ENCODE measurements at regions not wholly inside any gene's neighbourhood (a gene's known extent, or its start where the extent isn't known, plus 50 kb on each side); places are given as distances from the start of the nearest gene placed in this dataset.

DNA sequence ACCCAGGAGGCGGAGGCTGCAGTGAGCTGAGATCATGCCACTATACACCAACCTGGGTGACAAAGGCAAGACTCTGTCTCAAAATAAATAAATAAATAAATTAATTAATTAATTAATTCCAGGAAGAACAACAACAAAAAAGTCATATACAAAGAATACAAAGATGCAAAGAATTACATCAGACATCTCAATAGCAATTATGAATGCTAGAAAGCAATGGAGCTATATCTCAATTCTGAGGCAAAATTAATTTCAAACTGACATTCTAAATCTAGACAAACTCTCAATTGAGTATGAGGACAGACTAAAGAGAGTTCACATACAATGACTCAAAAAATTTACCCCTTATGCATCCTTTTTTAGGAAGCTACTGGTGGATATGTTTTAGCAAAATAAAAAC, 69.6 kb upstream of the CTNNB1 start:
- H3K27me3 ChIP-seq = no peaks in the 10 kb centered on the region
- H3K27ac ChIP-seq = no peak overlapping the region
- no peak for DNase-seq
- no peak for TF ChIP-seq POLR2A (IDR thresholded peaks at IDR 0.05)
- TF ChIP-seq, protein P1, sequence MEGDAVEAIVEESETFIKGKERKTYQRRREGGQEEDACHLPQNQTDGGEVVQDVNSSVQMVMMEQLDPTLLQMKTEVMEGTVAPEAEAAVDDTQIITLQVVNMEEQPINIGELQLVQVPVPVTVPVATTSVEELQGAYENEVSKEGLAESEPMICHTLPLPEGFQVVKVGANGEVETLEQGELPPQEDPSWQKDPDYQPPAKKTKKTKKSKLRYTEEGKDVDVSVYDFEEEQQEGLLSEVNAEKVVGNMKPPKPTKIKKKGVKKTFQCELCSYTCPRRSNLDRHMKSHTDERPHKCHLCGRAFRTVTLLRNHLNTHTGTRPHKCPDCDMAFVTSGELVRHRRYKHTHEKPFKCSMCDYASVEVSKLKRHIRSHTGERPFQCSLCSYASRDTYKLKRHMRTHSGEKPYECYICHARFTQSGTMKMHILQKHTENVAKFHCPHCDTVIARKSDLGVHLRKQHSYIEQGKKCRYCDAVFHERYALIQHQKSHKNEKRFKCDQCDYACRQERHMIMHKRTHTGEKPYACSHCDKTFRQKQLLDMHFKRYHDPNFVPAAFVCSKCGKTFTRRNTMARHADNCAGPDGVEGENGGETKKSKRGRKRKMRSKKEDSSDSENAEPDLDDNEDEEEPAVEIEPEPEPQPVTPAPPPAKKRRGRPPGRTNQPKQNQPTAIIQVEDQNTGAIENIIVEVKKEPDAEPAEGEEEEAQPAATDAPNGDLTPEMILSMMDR (IDR thresholded peaks at IDR 0.05) = no peak
- H3K4me1 ChIP-seq = peaks cover 0 to 7% of the 10 kb centered on the region in 2 donors
- H3K36me3 ChIP-seq = no peaks in the 10 kb centered on the region
- intact Hi-C loops (cut with DNase I) = no loop called here
- no peaks in the 10 kb centered on the region for H3K9me3 ChIP-seq
- WGBS, 2 donors = 100% methylated on average over 1 of the region's 1 CpG
- H3K4me3 ChIP-seq (replicated peaks in 1 of 3) = no peak overlapping the region

DNA sequence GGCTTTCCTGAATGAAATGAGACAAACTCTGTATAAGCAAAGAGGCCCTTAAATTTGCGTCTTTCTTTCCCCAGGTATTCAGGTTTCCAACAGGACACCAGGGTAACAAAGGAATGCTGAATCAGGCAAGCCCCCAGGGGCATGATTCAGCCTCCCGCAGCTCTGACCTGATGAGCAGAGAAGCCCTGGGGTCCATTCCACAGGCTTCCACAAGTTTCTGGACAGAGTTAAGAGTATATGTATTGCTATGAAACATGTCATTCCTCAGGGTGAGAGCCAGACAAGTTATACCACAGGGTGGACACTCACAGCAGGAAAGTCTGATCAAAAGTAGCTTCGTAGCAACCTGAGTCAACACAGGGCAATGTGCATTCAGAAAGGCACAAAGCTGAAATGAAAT, 68.1 kb upstream of the CTNNB1 start:
- Histone ChIP-seq H3K36me3 (no peaks in the 10 kb centered on the region), H3K27ac (no peak overlapping the region), H3K27me3 (no peaks in the 10 kb centered on the region), H3K4me1 (peaks cover 0 to 7% of the 10 kb centered on the region in 2 donors), H3K4me3 (replicated peaks in 1 of 3) (no peak overlapping the region), H3K9me3 (no peaks in the 10 kb centered on the region)
- 85 to 93% methylated on average over 3 of the region's 3 CpGs for WGBS, 2 donors
- TF ChIP-seq, protein P1 (IDR thresholded peaks at IDR 0.05) = no peak
- TF ChIP-seq POLR2A (IDR thresholded peaks at IDR 0.05) = no peak
- DNase-seq = no peak
- intact Hi-C loops (cut with DNase I) = no loop called here

DNA sequence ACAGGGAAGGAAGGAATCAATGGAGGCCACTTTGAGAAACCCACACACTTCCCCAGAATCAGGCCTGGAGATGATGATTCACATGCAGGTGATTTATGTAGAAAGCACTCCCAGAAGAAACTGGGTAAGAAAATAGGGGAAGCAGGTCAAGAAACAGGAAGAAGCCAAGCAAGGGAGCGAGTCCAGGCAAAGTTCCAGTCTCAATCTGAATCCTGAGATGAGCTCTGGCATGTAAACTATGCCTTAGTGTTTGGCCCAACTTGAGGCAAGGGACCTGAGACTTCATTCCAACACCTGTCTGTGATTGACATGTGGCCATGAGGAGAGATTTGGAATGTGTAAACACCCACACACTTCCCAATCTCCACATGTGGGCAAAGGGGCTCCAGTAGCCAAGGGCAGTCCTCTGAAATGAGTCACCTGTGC, 61.6 kb upstream of the CTNNB1 start:
- Histone ChIP-seq H3K4me1 (no peaks in the 10 kb centered on the region), H3K27ac (no peak overlapping the region), H3K9me3 (no peaks in the 10 kb centered on the region), H3K36me3 (no peaks in the 10 kb centered on the region), H3K27me3 (no peaks in the 10 kb centered on the region), H3K4me3 (replicated peaks in 1 of 3) (no peak overlapping the region)
- intact Hi-C loops (cut with DNase I) = no loop called here
- WGBS, 2 donors = 76 to 80% methylated on average over 1 of the region's 1 CpG
- no peak for DNase-seq
- TF ChIP-seq, protein P1 (IDR thresholded peaks at IDR 0.05) = no peak
- no peak for TF ChIP-seq POLR2A (IDR thresholded peaks at IDR 0.05)

DNA sequence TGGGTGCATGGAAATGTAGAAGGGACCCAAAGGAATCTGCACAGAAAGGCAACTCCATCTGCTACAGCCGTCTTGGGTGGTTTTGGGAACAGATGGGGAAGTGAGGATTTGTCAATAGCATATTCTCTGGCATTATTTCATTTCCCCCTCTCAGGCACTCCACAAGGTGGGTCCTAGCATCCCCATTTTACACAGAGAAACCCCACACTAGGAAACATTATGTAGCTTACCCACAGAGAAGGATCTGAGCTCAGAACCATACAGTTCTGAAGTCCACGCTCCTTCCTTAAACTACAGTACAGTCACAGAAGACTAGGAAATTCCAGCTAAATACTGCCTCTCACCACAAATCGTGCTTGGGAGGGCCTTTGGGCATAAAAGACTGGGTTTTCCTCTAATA, 61.2 kb upstream of the CTNNB1 start:
- Histone ChIP-seq H3K4me3 (replicated peaks in 1 of 3) (no peak overlapping the region), H3K4me1 (no peaks in the 10 kb centered on the region), H3K9me3 (no peaks in the 10 kb centered on the region), H3K27ac (no peak overlapping the region), H3K27me3 (no peaks in the 10 kb centered on the region), H3K36me3 (no peaks in the 10 kb centered on the region)
- 88 to 90% methylated on average over 3 of the region's 3 CpGs for WGBS, 2 donors
- intact Hi-C loops (cut with DNase I) = no loop called here
- no peak for TF ChIP-seq POLR2A (IDR thresholded peaks at IDR 0.05)
- TF ChIP-seq, protein P1 (IDR thresholded peaks at IDR 0.05) = no peak
- DNase-seq = no peak

DNA sequence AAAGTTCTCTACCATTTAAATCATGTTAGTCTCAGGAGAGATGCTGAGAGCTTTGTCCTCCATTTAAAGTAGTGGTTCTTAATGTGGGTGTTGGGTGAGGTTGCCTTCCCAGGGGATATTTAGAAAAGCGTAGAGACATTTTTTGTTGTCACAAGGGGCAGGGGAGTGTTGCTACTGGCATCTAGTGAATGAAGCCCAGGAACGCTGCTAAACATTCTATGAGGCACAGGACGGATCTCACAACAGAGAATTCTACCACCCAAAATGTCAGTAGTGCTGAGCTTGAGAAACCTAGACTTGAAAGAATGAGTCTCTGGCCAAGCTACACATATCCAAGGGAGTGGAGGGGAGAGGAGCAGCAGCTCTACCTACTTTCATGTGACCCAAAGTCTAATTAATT, 60.7 kb upstream of the CTNNB1 start:
- H3K27me3 ChIP-seq = no peaks in the 10 kb centered on the region
- H3K4me3 ChIP-seq (replicated peaks in 1 of 3) = no peak overlapping the region
- WGBS, 2 donors = 81 to 82% methylated on average over 3 of the region's 3 CpGs
- no peak for DNase-seq
- TF ChIP-seq, protein P1 (IDR thresholded peaks at IDR 0.05) = no peak
- no peak for TF ChIP-seq POLR2A (IDR thresholded peaks at IDR 0.05)
- no peak overlapping the region for H3K27ac ChIP-seq
- no peaks in the 10 kb centered on the region for H3K9me3 ChIP-seq
- H3K4me1 ChIP-seq = no peaks in the 10 kb centered on the region
- intact Hi-C loops (cut with DNase I) = no loop called here
- no peaks in the 10 kb centered on the region for H3K36me3 ChIP-seq

All from thyroid gland (tissue), 4 donors.